OCI-LY1 (cell line): ENCODE measurements at regions not wholly inside any gene's neighbourhood (a gene's known extent, or its start where the extent isn't known, plus 50 kb on each side); places are given as distances from the start of the nearest gene placed in this dataset.

Source experiments
- EZH2 ChIP-seq: fragments of 200-600 bp; sonication (generic), shearing (Covaris generic); IDR thresholded peaks from 2 replicates; pipeline ENCODE4 v1.8.0; 2017; ENCODE audit warnings: borderline replicate concordance, mixed run types, mild to moderate bottlenecking, antibody characterized with exemption, low read length, moderate library complexity, mixed read lengths
- TF ChIP-seq, protein P1 (sequence below): fragments of 200-600 bp; sonication (generic), shearing (Covaris generic); IDR thresholded peaks from 2 replicates; pipeline ENCODE4 v1.5.1; 2017; ENCODE audit warnings: mild to moderate bottlenecking, antibody characterized with exemption, low read length, moderate library complexity, mixed read lengths

DNA sequence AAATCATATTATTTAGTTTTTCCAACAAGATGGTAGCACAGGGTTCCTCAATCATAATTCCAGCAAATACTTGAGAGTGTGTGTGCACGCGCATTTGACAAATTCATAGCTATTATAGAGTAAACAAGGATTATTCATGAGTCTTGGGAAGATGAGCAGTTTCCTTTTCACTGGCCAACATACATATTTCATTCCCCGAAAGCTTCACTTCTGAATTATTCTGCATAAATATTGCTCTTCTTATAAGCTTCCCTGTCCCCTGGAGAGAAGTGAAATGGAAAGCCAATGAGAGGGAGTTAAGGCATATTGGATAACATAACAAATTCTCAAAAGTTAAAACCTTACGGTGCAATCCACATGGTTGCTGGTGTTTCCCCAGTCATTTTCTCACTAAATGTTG lies 386.4 kb upstream of the SEMA6A start:
- no peak for TF ChIP-seq EZH2
- TF ChIP-seq, protein P1, sequence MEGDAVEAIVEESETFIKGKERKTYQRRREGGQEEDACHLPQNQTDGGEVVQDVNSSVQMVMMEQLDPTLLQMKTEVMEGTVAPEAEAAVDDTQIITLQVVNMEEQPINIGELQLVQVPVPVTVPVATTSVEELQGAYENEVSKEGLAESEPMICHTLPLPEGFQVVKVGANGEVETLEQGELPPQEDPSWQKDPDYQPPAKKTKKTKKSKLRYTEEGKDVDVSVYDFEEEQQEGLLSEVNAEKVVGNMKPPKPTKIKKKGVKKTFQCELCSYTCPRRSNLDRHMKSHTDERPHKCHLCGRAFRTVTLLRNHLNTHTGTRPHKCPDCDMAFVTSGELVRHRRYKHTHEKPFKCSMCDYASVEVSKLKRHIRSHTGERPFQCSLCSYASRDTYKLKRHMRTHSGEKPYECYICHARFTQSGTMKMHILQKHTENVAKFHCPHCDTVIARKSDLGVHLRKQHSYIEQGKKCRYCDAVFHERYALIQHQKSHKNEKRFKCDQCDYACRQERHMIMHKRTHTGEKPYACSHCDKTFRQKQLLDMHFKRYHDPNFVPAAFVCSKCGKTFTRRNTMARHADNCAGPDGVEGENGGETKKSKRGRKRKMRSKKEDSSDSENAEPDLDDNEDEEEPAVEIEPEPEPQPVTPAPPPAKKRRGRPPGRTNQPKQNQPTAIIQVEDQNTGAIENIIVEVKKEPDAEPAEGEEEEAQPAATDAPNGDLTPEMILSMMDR = no peak
